SHP77 (cell line): ENCODE measurements at regions not wholly inside any gene's neighbourhood (a gene's known extent, or its start where the extent isn't known, plus 50 kb on each side); places are given as distances from the start of the nearest gene placed in this dataset.
"Not testable (repeated sequence)": the region's sequence is repeated elsewhere in the genome, so short reads cannot be mapped to it uniquely, and the experiment has no call there.

Experiments
- DNase-seq, 2 experiments: peaks; one replicate each; lab custom pipeline; 2025; lab: John Stamatoyannopoulos, UW

GRCh38 chr16:29199626-29200025, 206.9 kb downstream of the NPIPB11 start:
- DNase-seq = not testable (repeated sequence)

GRCh38 chr16:29198731-29199521, 207.6 kb downstream of the NPIPB11 start:
- DNase-seq = no peak

- no peak for DNase-seq
Observed at GRCh38 chr16:29198231-29198630, 208.3 kb downstream of the NPIPB11 start.

GRCh38 chr16:29197494-29198100, 208.9 kb downstream of the NPIPB11 start:
- DNase-seq = not testable (repeated sequence)

GRCh38 chr16:29196746-29197145, 209.8 kb downstream of the NPIPB11 start:
- DNase-seq = not testable (repeated sequence)

- DNase-seq = not testable (repeated sequence)
Observed at GRCh38 chr16:29195116-29195872, 210.4 kb downstream of the LAT start.

GRCh38 chr16:29194185-29194844, 209.5 kb downstream of the LAT start:
- DNase-seq = not testable (repeated sequence)

GRCh38 chr16:29193634-29194033, 208.8 kb downstream of the LAT start:
- not testable (repeated sequence) for DNase-seq

- not testable (repeated sequence) for DNase-seq
Observed at GRCh38 chr16:29193248-29193574, 208.4 kb downstream of the LAT start.

GRCh38 chr16:29192329-29193247, 207.7 kb downstream of the LAT start:
- DNase-seq = no peak

- not testable (repeated sequence) for DNase-seq
Observed at GRCh38 chr16:29191636-29192180, 206.9 kb downstream of the LAT start.

GRCh38 chr16:29190553-29191431, 205.9 kb downstream of the LAT start:
- DNase-seq = not testable (repeated sequence)

GRCh38 chr16:29188806-29189205, 204.0 kb downstream of the LAT start:
- DNase-seq = not testable (repeated sequence)

- not testable (repeated sequence) for DNase-seq
Observed at GRCh38 chr16:29186306-29187220, 201.7 kb downstream of the LAT start.

- not testable (repeated sequence) for DNase-seq
Observed at GRCh38 chr16:29185872-29186271, 201.0 kb downstream of the LAT start.

GRCh38 chr16:29184738-29185438, 200.0 kb downstream of the LAT start:
- not testable (repeated sequence) for DNase-seq

GRCh38 chr16:29182940-29183868, 198.4 kb downstream of the LAT start:
- not testable (repeated sequence) for DNase-seq
